Transverse colon (tissue), 4 donors: ENCODE measurements at regions not wholly inside any gene's neighbourhood (a gene's known extent, or its start where the extent isn't known, plus 50 kb on each side); places are given as distances from the start of the nearest gene placed in this dataset.

Experiments
- DNase-seq: peaks from one replicate; pipeline ENCODE4 v3.0.0-alpha.2; 2019
- H3K27ac ChIP-seq, 4 donors: fragments of 200-600 bp; sonication (generic); 2 replicates each; pipeline ENCODE4 v1.5.1; 2016 to 2018; ENCODE audit warnings: inconsistent platforms in 4 of 4
- H3K27me3 ChIP-seq: fragments of 200-600 bp; sonication (generic); 2 replicates; pipeline ENCODE4 v1.5.1; 2017; ENCODE audit warnings: inconsistent platforms
- H3K36me3 ChIP-seq, 4 donors: fragments of 200-600 bp; sonication (generic); 2 replicates each; pipeline ENCODE4 v1.5.1; 2017 to 2019; ENCODE audit warnings: inconsistent platforms in 4 of 4
- H3K4me1 ChIP-seq, 4 donors: fragments of 200-600 bp; sonication (generic); 2 replicates each; pipeline ENCODE4 v1.5.1; 2017 to 2020; ENCODE audit warnings: inconsistent platforms in 4 of 4
- H3K4me3 ChIP-seq, 4 donors: fragments of 200-600 bp; sonication (generic); 1 replicate in 1 of 4; 2 replicates in 3 of 4; pipeline versions ENCODE4 v1.5.1 to v1.6.1; 2017 to 2019; ENCODE audit warnings: inconsistent platforms in 4 of 4
- H3K9me3 ChIP-seq, 2 donors: fragments of 200-600 bp; sonication (generic); 2 replicates each; pipeline ENCODE4 v1.5.1; 2017 to 2019; ENCODE audit warnings: inconsistent platforms in 2 of 2
- EP300 ChIP-seq: sonication (generic); formaldehyde crosslinking; IDR thresholded peaks from one replicate; pipeline ENCODE4 v1.6.1; 2017; ENCODE audit warnings: antibody characterized with exemption, low read depth
- POLR2A ChIP-seq: fragments of 450-650 bp; IDR thresholded peaks from one replicate; pipeline ENCODE4 v1.6.1; 2016; ENCODE audit warnings: antibody characterized with exemption, mild to moderate bottlenecking, moderate library complexity
- POLR2AphosphoS5 ChIP-seq, 3 donors: sonication (generic); formaldehyde crosslinking; IDR thresholded peaks; one replicate each; pipeline ENCODE4 v1.6.1; 2016; ENCODE audit warnings: antibody characterized with exemption in 3 of 3
- WGBS, 2 donors: methylation state at CpG; one replicate each; pipeline ENCODE4 v1.1.5; 2018; ENCODE audit warnings: low coverage in 1 of 2; 5-methylcytosine and 5-hydroxymethylcytosine counted together
- in situ Hi-C, 4 donors: fragments of 200-750 bp; cut with MboI; loops; one replicate each; pipeline versions ENCODE4 v1.15.0 to v1.15.1; 2017; ENCODE audit warnings: low sequenced_read_pairs in 3 of 4, low pct_ligation_motif_present in 1 of 4, low pct_unique_long_range_greater_than_20kb in 1 of 4
- intact Hi-C: fragments of 100-400 bp; cut with DNase I; formaldehyde crosslinking; loops from one replicate; pipeline ENCODE4 v1.15.1; 2023; ENCODE audit warnings: low total_unique reads
- TF ChIP-seq, protein P1 (sequence below), 5 experiments: fragments of 200-600 bp in 3 of 5; fragments of 450-650 bp in 2 of 5; sonication (generic) in 3 of 5; IDR thresholded peaks; 1 replicate in 2 of 5; 2 replicates in 3 of 5; pipeline ENCODE4 v1.5.1; 2016 to 2017; ENCODE audit warnings: antibody characterized with exemption in 5 of 5, inconsistent platforms in 3 of 5, mild to moderate bottlenecking in 2 of 5, moderate library complexity in 1 of 5

DNA sequence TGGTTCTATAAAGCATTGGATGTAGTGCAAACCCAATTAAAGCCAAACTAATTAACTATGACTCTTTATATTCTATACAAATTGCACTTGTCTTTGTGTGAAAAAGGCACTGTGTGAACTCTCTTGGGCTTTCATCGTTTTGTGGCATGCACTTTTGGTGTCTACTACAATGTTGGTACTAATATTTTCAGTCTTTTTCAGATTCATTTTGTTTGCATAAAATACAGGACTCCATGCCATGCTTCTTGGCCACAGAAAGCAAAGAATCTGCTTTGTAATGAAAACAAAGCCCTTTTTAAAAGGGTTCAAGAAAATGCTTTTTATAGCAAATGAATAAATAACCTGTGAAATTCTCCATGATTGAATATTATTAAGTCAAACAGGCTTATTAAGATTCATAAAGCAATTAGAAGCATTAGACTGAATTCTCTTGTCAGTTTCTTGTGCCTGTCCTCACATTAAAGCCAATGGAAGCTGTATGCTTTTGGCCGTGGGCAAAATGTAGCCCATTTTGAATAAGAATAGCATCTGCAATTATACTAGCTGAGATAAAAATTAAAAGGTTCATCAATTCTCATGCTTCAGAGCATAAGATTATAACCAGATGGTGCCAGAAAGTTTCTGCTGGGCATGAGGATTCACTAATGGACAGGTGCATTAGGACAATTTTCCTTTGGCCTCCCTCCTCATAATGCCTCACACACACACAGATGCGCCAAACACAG lies 1665.2 kb downstream of the SUCLG1 start:
- Histone ChIP-seq H3K27ac (no peak overlapping the region), H3K36me3 (no peaks in the 10 kb centered on the region), H3K9me3 (no peaks in the 10 kb centered on the region), H3K4me3 (no peak overlapping the region), H3K4me1 (no peaks in the 10 kb centered on the region), H3K27me3 (no peaks in the 10 kb centered on the region)
- TF ChIP-seq, protein P1, sequence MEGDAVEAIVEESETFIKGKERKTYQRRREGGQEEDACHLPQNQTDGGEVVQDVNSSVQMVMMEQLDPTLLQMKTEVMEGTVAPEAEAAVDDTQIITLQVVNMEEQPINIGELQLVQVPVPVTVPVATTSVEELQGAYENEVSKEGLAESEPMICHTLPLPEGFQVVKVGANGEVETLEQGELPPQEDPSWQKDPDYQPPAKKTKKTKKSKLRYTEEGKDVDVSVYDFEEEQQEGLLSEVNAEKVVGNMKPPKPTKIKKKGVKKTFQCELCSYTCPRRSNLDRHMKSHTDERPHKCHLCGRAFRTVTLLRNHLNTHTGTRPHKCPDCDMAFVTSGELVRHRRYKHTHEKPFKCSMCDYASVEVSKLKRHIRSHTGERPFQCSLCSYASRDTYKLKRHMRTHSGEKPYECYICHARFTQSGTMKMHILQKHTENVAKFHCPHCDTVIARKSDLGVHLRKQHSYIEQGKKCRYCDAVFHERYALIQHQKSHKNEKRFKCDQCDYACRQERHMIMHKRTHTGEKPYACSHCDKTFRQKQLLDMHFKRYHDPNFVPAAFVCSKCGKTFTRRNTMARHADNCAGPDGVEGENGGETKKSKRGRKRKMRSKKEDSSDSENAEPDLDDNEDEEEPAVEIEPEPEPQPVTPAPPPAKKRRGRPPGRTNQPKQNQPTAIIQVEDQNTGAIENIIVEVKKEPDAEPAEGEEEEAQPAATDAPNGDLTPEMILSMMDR (IDR thresholded peaks at IDR 0.05) = no peak
- no peak for TF ChIP-seq POLR2AphosphoS5 (IDR thresholded peaks at IDR 0.05)
- TF ChIP-seq EP300 = no peak
- TF ChIP-seq POLR2A = no peak
- WGBS, 2 donors = 82 to 90% methylated on average over 3 of the region's 3 CpGs
- intact Hi-C loops = no loop called here
- DNase-seq = no peak
- in situ Hi-C loops = no loop called here

DNA sequence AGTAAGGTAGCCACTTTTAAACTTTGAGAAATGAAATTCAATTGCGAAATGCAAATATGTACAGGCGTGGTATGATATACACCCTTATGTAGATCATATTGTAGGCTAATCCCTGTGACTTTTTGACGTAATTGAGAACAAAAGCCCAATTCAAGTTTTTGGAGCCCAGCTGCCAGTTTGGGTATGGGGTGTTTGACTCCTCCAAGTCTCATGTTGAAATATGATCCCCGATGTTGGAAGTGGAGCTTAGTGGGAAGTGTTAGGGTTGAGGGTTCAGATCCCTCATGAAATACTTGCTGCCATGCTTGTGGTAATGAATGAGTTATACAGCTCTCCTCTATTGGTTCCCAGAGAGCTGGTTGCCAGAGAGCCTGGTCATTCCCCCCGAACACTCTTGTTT lies 1666.8 kb downstream of the SUCLG1 start:
- intact Hi-C loops (no loop called here), in situ Hi-C loops (no loop called here)
- 75 to 80% methylated on average over 2 to 5 of the region's 5 CpGs for WGBS, 2 donors
- H3K36me3 ChIP-seq = no peaks in the 10 kb centered on the region
- DNase-seq = no peak
- TF ChIP-seq, protein P1 (IDR thresholded peaks at IDR 0.05) = no peak
- TF ChIP-seq POLR2AphosphoS5 (IDR thresholded peaks at IDR 0.05) = no peak
- TF ChIP-seq EP300 = no peak
- no peak for TF ChIP-seq POLR2A
- H3K4me1 ChIP-seq = no peaks in the 10 kb centered on the region
- H3K27me3 ChIP-seq = no peaks in the 10 kb centered on the region
- no peak overlapping the region for H3K4me3 ChIP-seq
- H3K9me3 ChIP-seq = no peaks in the 10 kb centered on the region
- H3K27ac ChIP-seq = no peak overlapping the region

DNA sequence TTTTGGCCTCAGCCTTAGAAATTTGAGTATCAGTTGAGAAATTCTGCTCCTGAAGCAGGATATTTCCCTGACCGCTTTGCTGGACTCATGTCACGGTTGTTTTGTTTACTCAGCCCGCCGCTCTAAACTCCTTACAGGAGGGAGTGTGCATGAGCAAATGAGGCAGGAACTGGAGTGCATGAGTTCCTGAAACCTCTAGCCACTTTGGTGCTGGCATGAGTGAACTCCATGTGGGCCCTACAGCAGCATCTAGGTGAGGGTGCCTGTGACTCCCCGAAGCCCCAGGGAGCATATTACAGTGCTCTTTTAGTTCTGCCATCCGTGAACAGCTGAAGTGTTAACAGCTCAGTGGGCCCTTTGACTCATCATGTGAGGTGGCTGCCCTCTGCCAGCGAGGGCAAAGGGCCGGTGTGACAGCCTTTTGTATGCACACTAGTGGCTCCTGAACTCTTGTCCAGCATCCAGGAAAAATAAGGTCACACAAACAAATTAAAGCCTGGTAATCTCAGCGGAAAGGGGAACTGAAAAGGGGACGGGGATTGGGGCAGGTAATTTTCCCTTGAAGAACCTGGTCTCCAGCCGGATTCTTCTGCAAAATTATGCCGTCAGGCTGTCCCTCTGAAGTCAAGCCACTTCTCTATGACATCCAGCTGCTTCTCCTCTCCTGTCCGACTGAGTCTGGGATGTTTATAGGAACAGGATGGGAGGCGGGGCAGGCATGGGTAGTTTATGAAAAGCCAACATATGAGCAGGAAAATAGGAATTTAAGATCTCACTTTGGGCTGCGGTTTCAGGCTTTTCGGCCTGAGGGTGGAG lies 1668.7 kb downstream of the SUCLG1 start:
- in situ Hi-C loops (no loop called here), intact Hi-C loops (no loop called here)
- Histone ChIP-seq H3K36me3 (no peaks in the 10 kb centered on the region), H3K27ac (no peak overlapping the region), H3K27me3 (no peaks in the 10 kb centered on the region), H3K9me3 (no peaks in the 10 kb centered on the region), H3K4me3 (no peak overlapping the region), H3K4me1 (no peaks in the 10 kb centered on the region)
- no peak for DNase-seq
- TF ChIP-seq POLR2AphosphoS5 (IDR thresholded peaks at IDR 0.05) (no peak), POLR2A (no peak), EP300 (no peak)
- TF ChIP-seq, protein P1 (IDR thresholded peaks at IDR 0.05) = no peak
- WGBS, 2 donors = 61 to 71% methylated on average over 10 to 16 of the region's 16 CpGs

DNA sequence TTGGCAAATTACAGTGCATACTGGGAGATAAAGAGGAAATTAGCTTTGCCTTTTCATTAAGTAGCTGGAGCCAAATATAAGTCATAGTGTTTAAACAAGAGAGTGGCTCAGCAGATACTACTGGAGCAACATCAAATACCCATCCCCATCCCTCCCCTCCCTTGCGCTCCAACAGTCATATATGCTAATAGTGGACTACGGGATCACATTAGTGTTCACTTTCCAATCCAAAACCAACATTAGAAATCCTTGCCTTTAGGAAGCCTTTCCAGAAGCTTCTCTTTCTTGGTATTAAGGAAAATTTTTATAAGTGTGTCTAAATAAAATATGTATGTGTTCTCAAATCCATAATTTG lies 1669.3 kb downstream of the SUCLG1 start:
- no peak overlapping the region for H3K4me3 ChIP-seq
- intact Hi-C loops (no loop called here), in situ Hi-C loops (no loop called here)
- no peaks in the 10 kb centered on the region for H3K27me3 ChIP-seq
- 58 to 83% methylated on average over 1 to 2 of the region's 2 CpGs for WGBS, 2 donors
- H3K27ac ChIP-seq = no peak overlapping the region
- no peak for DNase-seq
- TF ChIP-seq, protein P1 (IDR thresholded peaks at IDR 0.05) = no peak
- TF ChIP-seq POLR2A (no peak), EP300 (no peak), POLR2AphosphoS5 (IDR thresholded peaks at IDR 0.05) (no peak)
- no peaks in the 10 kb centered on the region for H3K4me1 ChIP-seq
- no peaks in the 10 kb centered on the region for H3K36me3 ChIP-seq
- no peaks in the 10 kb centered on the region for H3K9me3 ChIP-seq
